ENCODE measurements at regions not wholly inside any gene's neighbourhood (a gene's known extent, or its start where the extent isn't known, plus 50 kb on each side); places are given as distances from the start of the nearest gene placed in this dataset.

GRCh38 chr14:88079624-88080023 is 74.7 kb downstream of the GPR65 start:
- no peak for TF ChIP-seq POLR2A (IDR thresholded peaks at IDR 0.05)
- TF ChIP-seq CTCF (IDR thresholded peaks at IDR 0.05 in 8 of 11, conservative IDR thresholded peaks at IDR 0.05 in 3 of 11): no peak
- no peak for TF ChIP-seq POLR2AphosphoS5 (IDR thresholded peaks at IDR 0.05)

GRCh38 chr14:88085736-88086135 is 80.8 kb downstream of the GPR65 start:
- intact Hi-C loops (cut with DNase I; ENCODE audit: low total_unique reads): no loop called here
- H3K27me3 ChIP-seq (replicated peaks in 1 of 7): no peaks in the 10 kb centered on the region
- no peak for TF ChIP-seq CTCF (IDR thresholded peaks at IDR 0.05 in 8 of 11, conservative IDR thresholded peaks at IDR 0.05 in 3 of 11)
- no peak for TF ChIP-seq POLR2A (IDR thresholded peaks at IDR 0.05)
- no peak for TF ChIP-seq POLR2AphosphoS5 (IDR thresholded peaks at IDR 0.05)
- H3K36me3 ChIP-seq: no peaks in the 10 kb centered on the region
- WGBS, 5 donors: 85 to 93% (median 90%) methylated on average over 1 of the region's 1 CpG
- H3K9me3 ChIP-seq: no peaks in the 10 kb centered on the region
- no peaks in the 10 kb centered on the region for H3K4me1 ChIP-seq
- H3K27ac ChIP-seq: no peak overlapping the region
- no peak for DNase-seq
- H3K4me3 ChIP-seq: no peak overlapping the region

More at GRCh38 chr14:88079624-88080023, 74.7 kb downstream of the GPR65 start:
- no peaks in the 10 kb centered on the region for H3K4me1 ChIP-seq
- H3K4me3 ChIP-seq: no peak overlapping the region
- intact Hi-C loops (cut with DNase I; ENCODE audit: low total_unique reads): no loop called here
- WGBS, 5 donors: 46 to 95% (median 91%) methylated on average over 2 of the region's 2 CpGs
- no peaks in the 10 kb centered on the region for H3K27me3 ChIP-seq (replicated peaks in 1 of 7)
- no peak overlapping the region for H3K27ac ChIP-seq
- no peaks in the 10 kb centered on the region for H3K9me3 ChIP-seq
- DNase-seq: no peak
- no peaks in the 10 kb centered on the region for H3K36me3 ChIP-seq

GRCh38 chr14:88089445-88089844 is 84.5 kb downstream of the GPR65 start:
- Histone ChIP-seq H3K9me3 (no peaks in the 10 kb centered on the region), H3K27me3 (replicated peaks in 1 of 7) (no peaks in the 10 kb centered on the region), H3K4me3 (no peak overlapping the region), H3K36me3 (no peaks in the 10 kb centered on the region), H3K4me1 (no peaks in the 10 kb centered on the region), H3K27ac (no peak overlapping the region)
- no peak for TF ChIP-seq CTCF (IDR thresholded peaks at IDR 0.05 in 8 of 11, conservative IDR thresholded peaks at IDR 0.05 in 3 of 11)
- no peak for TF ChIP-seq POLR2AphosphoS5 (IDR thresholded peaks at IDR 0.05)
- TF ChIP-seq POLR2A (IDR thresholded peaks at IDR 0.05): no peak
- DNase-seq: no peak
- intact Hi-C loops (cut with DNase I; ENCODE audit: low total_unique reads): no loop called here

GRCh38 chr14:88092529-88092928 is 87.6 kb downstream of the GPR65 start:
- TF ChIP-seq CTCF (IDR thresholded peaks at IDR 0.05 in 8 of 11, conservative IDR thresholded peaks at IDR 0.05 in 3 of 11) (no peak), POLR2A (IDR thresholded peaks at IDR 0.05) (no peak)
- DNase-seq: no peak
- no peaks in the 10 kb centered on the region for H3K36me3 ChIP-seq
- H3K9me3 ChIP-seq: no peaks in the 10 kb centered on the region
- no peak overlapping the region for H3K4me3 ChIP-seq
- H3K27me3 ChIP-seq (replicated peaks in 1 of 7): no peaks in the 10 kb centered on the region
- intact Hi-C loops (cut with DNase I; ENCODE audit: low total_unique reads): no loop called here
- no peak overlapping the region for H3K27ac ChIP-seq
- no peaks in the 10 kb centered on the region for H3K4me1 ChIP-seq
